ENCODE measurements at regions not wholly inside any gene's neighbourhood (a gene's known extent, or its start where the extent isn't known, plus 50 kb on each side); places are given as distances from the start of the nearest gene placed in this dataset.

DNA sequence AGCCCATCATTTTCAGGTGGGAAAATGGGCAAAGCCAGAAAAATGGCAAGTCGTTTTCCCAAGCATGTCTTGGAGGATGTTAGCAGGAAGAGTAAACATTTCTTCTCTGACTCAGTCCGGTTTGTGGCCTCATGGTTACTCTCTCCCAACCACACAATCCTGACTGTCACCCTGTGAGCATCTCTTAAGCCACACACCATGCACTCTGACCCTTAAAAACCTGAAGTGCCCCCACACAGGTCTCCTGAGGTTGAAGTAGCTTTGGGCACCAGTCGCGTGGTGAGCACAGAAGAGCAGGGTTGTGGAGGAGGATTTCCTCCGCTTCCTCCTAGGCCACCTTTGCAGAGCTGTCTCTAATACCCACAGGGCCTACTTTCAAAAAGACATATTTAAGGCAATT is 387.3 kb upstream of the NPVF start:
- H3K4me1 ChIP-seq, result no peaks in the 10 kb centered on the region
- WGBS (ENCODE audit: missing lambda C conversion rate), result 17% methylated on average over 5 of the region's 5 CpGs
- CTCF ChIA-PET, result interaction anchor here (1.1 kb wide), 1 partner anchor 29 kb away, joined by 3 read pairs; no protein-coding TSS in a partner anchor
- H3K27ac ChIP-seq, result no peak overlapping the region
- no peaks in the 10 kb centered on the region; the same call in 1 of the 3 replicates for H3K9me3 ChIP-seq
- no peak for DNase-seq (ENCODE audit: low read depth in 1 of 2, low spot score in 1 of 2)
- POLR2A ChIA-PET, result no interaction called here
- H3K4me2 ChIP-seq, result no peak overlapping the region
- no peak for FAIRE-seq
- no peak overlapping the region for H3K4me3 ChIP-seq
- TF ChIP-seq RCOR1 (IDR thresholded peaks at IDR 0.05; ENCODE audit: low read depth, low read length) (no peak), FOSB (CRISPR knock-in tag; IDR thresholded peaks at IDR 0.05) (no peak), FOXS1 (CRISPR knock-in tag; IDR thresholded peaks at IDR 0.05) (no peak), KDM1A (IDR thresholded peaks at IDR 0.05; ENCODE audit: low read depth) (no peak), CHD2 (IDR thresholded peaks at IDR 0.05; ENCODE audit: low read length, partially characterized antibody) (no peak), JUNB (IDR thresholded peaks at IDR 0.05) (no peak), KDM5A (IDR thresholded peaks at IDR 0.05) (no peak)
- TF ChIP-seq, protein P1, sequence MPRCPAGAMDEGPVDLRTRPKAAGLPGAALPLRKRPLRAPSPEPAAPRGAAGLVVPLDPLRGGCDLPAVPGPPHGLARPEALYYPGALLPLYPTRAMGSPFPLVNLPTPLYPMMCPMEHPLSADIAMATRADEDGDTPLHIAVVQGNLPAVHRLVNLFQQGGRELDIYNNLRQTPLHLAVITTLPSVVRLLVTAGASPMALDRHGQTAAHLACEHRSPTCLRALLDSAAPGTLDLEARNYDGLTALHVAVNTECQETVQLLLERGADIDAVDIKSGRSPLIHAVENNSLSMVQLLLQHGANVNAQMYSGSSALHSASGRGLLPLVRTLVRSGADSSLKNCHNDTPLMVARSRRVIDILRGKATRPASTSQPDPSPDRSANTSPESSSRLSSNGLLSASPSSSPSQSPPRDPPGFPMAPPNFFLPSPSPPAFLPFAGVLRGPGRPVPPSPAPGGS (IDR thresholded peaks at IDR 0.05), result no peak
- TF ChIP-seq, protein P2, sequence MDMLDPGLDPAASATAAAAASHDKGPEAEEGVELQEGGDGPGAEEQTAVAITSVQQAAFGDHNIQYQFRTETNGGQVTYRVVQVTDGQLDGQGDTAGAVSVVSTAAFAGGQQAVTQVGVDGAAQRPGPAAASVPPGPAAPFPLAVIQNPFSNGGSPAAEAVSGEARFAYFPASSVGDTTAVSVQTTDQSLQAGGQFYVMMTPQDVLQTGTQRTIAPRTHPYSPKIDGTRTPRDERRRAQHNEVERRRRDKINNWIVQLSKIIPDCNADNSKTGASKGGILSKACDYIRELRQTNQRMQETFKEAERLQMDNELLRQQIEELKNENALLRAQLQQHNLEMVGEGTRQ (IDR thresholded peaks at IDR 0.05), result no peak
- TF ChIP-seq, protein P3, sequence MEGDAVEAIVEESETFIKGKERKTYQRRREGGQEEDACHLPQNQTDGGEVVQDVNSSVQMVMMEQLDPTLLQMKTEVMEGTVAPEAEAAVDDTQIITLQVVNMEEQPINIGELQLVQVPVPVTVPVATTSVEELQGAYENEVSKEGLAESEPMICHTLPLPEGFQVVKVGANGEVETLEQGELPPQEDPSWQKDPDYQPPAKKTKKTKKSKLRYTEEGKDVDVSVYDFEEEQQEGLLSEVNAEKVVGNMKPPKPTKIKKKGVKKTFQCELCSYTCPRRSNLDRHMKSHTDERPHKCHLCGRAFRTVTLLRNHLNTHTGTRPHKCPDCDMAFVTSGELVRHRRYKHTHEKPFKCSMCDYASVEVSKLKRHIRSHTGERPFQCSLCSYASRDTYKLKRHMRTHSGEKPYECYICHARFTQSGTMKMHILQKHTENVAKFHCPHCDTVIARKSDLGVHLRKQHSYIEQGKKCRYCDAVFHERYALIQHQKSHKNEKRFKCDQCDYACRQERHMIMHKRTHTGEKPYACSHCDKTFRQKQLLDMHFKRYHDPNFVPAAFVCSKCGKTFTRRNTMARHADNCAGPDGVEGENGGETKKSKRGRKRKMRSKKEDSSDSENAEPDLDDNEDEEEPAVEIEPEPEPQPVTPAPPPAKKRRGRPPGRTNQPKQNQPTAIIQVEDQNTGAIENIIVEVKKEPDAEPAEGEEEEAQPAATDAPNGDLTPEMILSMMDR (IDR thresholded peaks at IDR 0.05), result no peak
- no peak for ATAC-seq

DNA sequence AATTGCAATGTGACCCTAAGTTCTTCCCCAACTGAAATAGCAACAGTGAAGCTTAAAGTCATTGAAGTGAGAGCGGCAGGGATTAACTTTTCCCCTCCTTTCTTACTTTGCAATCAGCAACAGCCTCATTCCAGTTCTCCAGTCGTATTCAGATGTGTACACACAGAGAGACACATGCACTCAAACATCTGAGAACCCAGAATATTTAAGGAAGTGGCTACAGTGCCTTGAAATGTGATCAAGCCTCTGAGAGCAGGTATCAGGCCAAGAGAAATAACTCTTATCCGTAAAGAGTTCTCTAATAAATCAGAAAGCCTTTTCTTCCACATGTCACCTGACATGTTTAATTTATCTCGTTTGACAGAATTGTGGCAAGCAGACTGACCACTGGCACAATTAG is 388.9 kb upstream of the NPVF start:
- CTCF ChIA-PET, result no interaction called here
- DNase-seq (ENCODE audit: low read depth in 1 of 2, low spot score in 1 of 2) (no peak), ATAC-seq (no peak), FAIRE-seq (no peak)
- TF ChIP-seq, protein P2 (IDR thresholded peaks at IDR 0.05), result no peak
- TF ChIP-seq, protein P4, sequence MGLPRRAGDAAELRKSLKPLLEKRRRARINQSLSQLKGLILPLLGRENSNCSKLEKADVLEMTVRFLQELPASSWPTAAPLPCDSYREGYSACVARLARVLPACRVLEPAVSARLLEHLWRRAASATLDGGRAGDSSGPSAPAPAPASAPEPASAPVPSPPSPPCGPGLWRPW (IDR thresholded peaks at IDR 0.05), result no peak
- TF ChIP-seq ZNF302 (CRISPR knock-in tag; IDR thresholded peaks at IDR 0.05) (no peak), HOXA7 (CRISPR knock-in tag; IDR thresholded peaks at IDR 0.05) (no peak), NPAS2 (CRISPR knock-in tag; IDR thresholded peaks at IDR 0.05; ENCODE audit: borderline replicate concordance) (no peak), RCOR1 (IDR thresholded peaks at IDR 0.05; ENCODE audit: low read depth, low read length) (no peak), CBX8 (IDR thresholded peaks at IDR 0.05) (no peak), MAFK (IDR thresholded peaks at IDR 0.05; ENCODE audit: partially characterized antibody) (no peak), BHLHE40 (IDR thresholded peaks at IDR 0.05; ENCODE audit: low read depth, low read length) (no peak), ZC3H11A (IDR thresholded peaks at IDR 0.05) (no peak), HEYL (CRISPR knock-in tag; IDR thresholded peaks at IDR 0.05) (no peak), CEBPB (IDR thresholded peaks at IDR 0.05) (no peak), MAZ (IDR thresholded peaks at IDR 0.05; ENCODE audit: borderline replicate concordance, low read depth, low read length) (no peak), SREBF2 (IDR thresholded peaks at IDR 0.05) (no peak), POLR2A (IDR thresholded peaks at IDR 0.05; ENCODE audit: low read length) (no peak), TFCP2L1 (CRISPR knock-in tag; IDR thresholded peaks at IDR 0.05) (no peak)
- TF ChIP-seq, protein P5, sequence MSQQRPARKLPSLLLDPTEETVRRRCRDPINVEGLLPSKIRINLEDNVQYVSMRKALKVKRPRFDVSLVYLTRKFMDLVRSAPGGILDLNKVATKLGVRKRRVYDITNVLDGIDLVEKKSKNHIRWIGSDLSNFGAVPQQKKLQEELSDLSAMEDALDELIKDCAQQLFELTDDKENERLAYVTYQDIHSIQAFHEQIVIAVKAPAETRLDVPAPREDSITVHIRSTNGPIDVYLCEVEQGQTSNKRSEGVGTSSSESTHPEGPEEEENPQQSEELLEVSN (IDR thresholded peaks at IDR 0.05; ENCODE audit: borderline replicate concordance, low read depth), result no peak
- TF ChIP-seq, protein P6, sequence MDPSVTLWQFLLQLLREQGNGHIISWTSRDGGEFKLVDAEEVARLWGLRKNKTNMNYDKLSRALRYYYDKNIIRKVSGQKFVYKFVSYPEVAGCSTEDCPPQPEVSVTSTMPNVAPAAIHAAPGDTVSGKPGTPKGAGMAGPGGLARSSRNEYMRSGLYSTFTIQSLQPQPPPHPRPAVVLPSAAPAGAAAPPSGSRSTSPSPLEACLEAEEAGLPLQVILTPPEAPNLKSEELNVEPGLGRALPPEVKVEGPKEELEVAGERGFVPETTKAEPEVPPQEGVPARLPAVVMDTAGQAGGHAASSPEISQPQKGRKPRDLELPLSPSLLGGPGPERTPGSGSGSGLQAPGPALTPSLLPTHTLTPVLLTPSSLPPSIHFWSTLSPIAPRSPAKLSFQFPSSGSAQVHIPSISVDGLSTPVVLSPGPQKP (IDR thresholded peaks at IDR 0.05; ENCODE audit: low read depth, low read length), result no peak
- TF ChIP-seq, protein P1 (IDR thresholded peaks at IDR 0.05), result no peak
- TF ChIP-seq, protein P7, sequence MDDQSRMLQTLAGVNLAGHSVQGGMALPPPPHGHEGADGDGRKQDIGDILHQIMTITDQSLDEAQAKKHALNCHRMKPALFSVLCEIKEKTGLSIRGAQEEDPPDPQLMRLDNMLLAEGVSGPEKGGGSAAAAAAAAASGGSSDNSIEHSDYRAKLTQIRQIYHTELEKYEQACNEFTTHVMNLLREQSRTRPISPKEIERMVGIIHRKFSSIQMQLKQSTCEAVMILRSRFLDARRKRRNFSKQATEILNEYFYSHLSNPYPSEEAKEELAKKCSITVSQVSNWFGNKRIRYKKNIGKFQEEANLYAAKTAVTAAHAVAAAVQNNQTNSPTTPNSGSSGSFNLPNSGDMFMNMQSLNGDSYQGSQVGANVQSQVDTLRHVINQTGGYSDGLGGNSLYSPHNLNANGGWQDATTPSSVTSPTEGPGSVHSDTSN (IDR thresholded peaks at IDR 0.05), result no peak
- Histone ChIP-seq H3K4me2 (no peak overlapping the region), H3K4me3 (no peak overlapping the region), H3K4me1 (no peaks in the 10 kb centered on the region), H3K27ac (no peak overlapping the region), H3K9me3 (no peaks in the 10 kb centered on the region; the same call in 1 of the 3 replicates)
- POLR2A ChIA-PET, result no interaction called here
- WGBS (ENCODE audit: missing lambda C conversion rate), result 8% methylated on average over 4 of the region's 4 CpGs

All from A549 (cell line).